PC-3 (cell line): ENCODE measurements at regions not wholly inside any gene's neighbourhood (a gene's known extent, or its start where the extent isn't known, plus 50 kb on each side); places are given as distances from the start of the nearest gene placed in this dataset.

Source experiments
- ATAC-seq: fragments of 200-7000 bp; cut with Tn5 transposase; 2 replicates; pipeline ENCODE4 v1.9.1; 2020; ENCODE audit warnings: mild to moderate bottlenecking, moderate library complexity
- BruUV-seq: library from RNA; stranded (reverse); fragments of 400-500 nt; replicated peaks from 2 replicates; lab custom pipeline; 2021; lab: Mats Ljungman, UMichigan
- CTCF ChIA-PET: fragments of 300-600 bp; sonication (Branson Sonifier 250); formaldehyde crosslinking; loops from one replicate; lab custom pipeline; 2022; ENCODE audit warnings: antibody characterized with exemption; lab: Charles Lee
- POLR2A ChIA-PET: fragments of 300-600 bp; sonication (Branson Sonifier 250); formaldehyde crosslinking; loops from one replicate; lab custom pipeline; 2022; ENCODE audit warnings: antibody characterized with exemption; ENCODE audit not compliant: unreplicated experiment; lab: Charles Lee
- DNase-seq: peaks from one replicate; pipeline ENCODE4 v3.0.0-alpha.2; 2015
- H2AFZ ChIP-seq: fragments of 300-600 bp; sonication (generic); 2 replicates; pipeline ENCODE4 v1.6.0; 2016; ENCODE audit warnings: antibody characterized with exemption, low read length
- H3F3A ChIP-seq: fragments of 300-600 bp; sonication (generic); one replicate; pipeline ENCODE4 v1.6.0; 2017; ENCODE audit warnings: antibody characterized with exemption, low read length, control low read depth, mild to moderate bottlenecking; ENCODE audit not compliant: unreplicated experiment
- H3K27ac ChIP-seq: fragments of 300-600 bp; sonication (generic); 2 replicates; pipeline ENCODE4 v1.5.1; 2016; ENCODE audit warnings: mild to moderate bottlenecking, low read length
- H3K27me3 ChIP-seq: fragments of 300-600 bp; sonication (generic); 2 replicates; pipeline ENCODE4 v1.6.1; 2016; ENCODE audit warnings: low read length, mixed read lengths
- H3K36me3 ChIP-seq: fragments of 300-600 bp; sonication (generic); 2 replicates; pipeline ENCODE4 v1.6.1; 2016; ENCODE audit warnings: low read depth, mixed run types, low read length, mixed read lengths
- H3K4me1 ChIP-seq: fragments of 300-600 bp; sonication (generic); 2 replicates; pipeline ENCODE4 v1.5.1; 2016; ENCODE audit warnings: low read length; ENCODE audit not compliant: insufficient read depth
- H3K4me2 ChIP-seq: fragments of 300-600 bp; sonication (generic); 2 replicates; pipeline ENCODE4 v1.6.0; 2016; ENCODE audit warnings: low read length
- H3K4me3 ChIP-seq: fragments of 300-600 bp; sonication (generic); 2 replicates; pipeline ENCODE4 v1.5.1; 2016; ENCODE audit warnings: mild to moderate bottlenecking, low read length, mixed read lengths
- H3K79me2 ChIP-seq: fragments of 300-600 bp; sonication (generic); 2 replicates; pipeline ENCODE4 v1.6.1; 2017; ENCODE audit warnings: low read length, mixed read lengths
- H3K9ac ChIP-seq: fragments of 300-600 bp; sonication (generic); 2 replicates; pipeline ENCODE4 v1.6.0; 2016; ENCODE audit warnings: mild to moderate bottlenecking, low read length
- H3K9me2 ChIP-seq: fragments of 300-600 bp; sonication (generic); replicated peaks from 2 replicates; pipeline ENCODE4 v1.6.1; 2016; ENCODE audit warnings: mixed run types, low read length, mixed read lengths
- H3K9me3 ChIP-seq: fragments of 300-600 bp; sonication (generic); 2 replicates; pipeline ENCODE4 v1.6.1; 2016; ENCODE audit warnings: low read length, mixed read lengths
- H4K20me1 ChIP-seq: fragments of 300-600 bp; sonication (generic); 2 replicates; pipeline ENCODE4 v1.6.1; 2016; ENCODE audit warnings: low read length, mixed read lengths
- EZH2 ChIP-seq: fragments of 300-600 bp; sonication (generic); IDR thresholded peaks from one replicate; pipeline ENCODE4 v1.6.1; 2017; ENCODE audit warnings: antibody characterized with exemption, mild to moderate bottlenecking, low read length; ENCODE audit not compliant: unreplicated experiment
- EZH2phosphoT487 ChIP-seq: fragments of 300-600 bp; sonication (generic); IDR thresholded peaks from 2 replicates; pipeline ENCODE4 v1.6.1; 2018; ENCODE audit warnings: mild to moderate bottlenecking, antibody characterized with exemption, low read length, borderline replicate concordance
- intact Hi-C: fragments of 100-400 bp; cut with micrococcal nuclease; formaldehyde crosslinking; loops from 2 replicates; pipeline ENCODE4 v1.9.0; 2023
- TF ChIP-seq, protein P1 (sequence below): fragments of 300-600 bp; sonication (generic); conservative IDR thresholded peaks from 2 replicates; pipeline ENCODE4 v1.5.1; 2017; ENCODE audit warnings: antibody characterized with exemption, low read depth, mild to moderate bottlenecking, low read length

DNA sequence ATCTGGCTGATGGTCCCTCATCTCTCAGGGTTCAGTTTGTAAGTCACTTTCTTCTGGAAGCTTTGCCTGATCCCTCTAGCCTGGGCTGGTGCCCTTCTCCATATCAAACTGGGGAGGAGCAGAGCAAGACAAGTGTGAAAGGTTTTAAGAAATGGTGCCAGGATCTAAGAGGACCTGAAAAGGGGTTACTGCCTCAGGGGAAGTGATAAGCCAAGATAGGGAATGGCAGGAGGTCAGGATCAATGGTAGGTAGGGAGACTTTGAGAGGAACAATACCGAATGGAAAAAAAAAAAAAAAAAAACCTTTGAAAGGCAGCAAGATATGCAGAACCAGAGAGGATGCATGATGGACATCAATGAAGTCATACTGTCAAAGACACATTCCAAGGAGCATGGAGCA, 67.5 kb upstream of the TLR4 start:
- Histone ChIP-seq H4K20me1 (no peaks in the 10 kb centered on the region), H3K4me1 (no peaks in the 10 kb centered on the region), H2AFZ (no peak overlapping the region), H3K4me2 (no peak overlapping the region), H3K79me2 (no peaks in the 10 kb centered on the region), H3K4me3 (no peak overlapping the region), H3K27me3 (no peaks in the 10 kb centered on the region), H3K9me2 (no peaks in the 10 kb centered on the region), H3K9me3 (no peaks in the 10 kb centered on the region), H3F3A (no peaks in the 10 kb centered on the region), H3K36me3 (no peaks in the 10 kb centered on the region), H3K9ac (no peak overlapping the region), H3K27ac (no peak overlapping the region)
- intact Hi-C loops = no loop called here
- CTCF ChIA-PET = no interaction called here
- TF ChIP-seq, protein P1, sequence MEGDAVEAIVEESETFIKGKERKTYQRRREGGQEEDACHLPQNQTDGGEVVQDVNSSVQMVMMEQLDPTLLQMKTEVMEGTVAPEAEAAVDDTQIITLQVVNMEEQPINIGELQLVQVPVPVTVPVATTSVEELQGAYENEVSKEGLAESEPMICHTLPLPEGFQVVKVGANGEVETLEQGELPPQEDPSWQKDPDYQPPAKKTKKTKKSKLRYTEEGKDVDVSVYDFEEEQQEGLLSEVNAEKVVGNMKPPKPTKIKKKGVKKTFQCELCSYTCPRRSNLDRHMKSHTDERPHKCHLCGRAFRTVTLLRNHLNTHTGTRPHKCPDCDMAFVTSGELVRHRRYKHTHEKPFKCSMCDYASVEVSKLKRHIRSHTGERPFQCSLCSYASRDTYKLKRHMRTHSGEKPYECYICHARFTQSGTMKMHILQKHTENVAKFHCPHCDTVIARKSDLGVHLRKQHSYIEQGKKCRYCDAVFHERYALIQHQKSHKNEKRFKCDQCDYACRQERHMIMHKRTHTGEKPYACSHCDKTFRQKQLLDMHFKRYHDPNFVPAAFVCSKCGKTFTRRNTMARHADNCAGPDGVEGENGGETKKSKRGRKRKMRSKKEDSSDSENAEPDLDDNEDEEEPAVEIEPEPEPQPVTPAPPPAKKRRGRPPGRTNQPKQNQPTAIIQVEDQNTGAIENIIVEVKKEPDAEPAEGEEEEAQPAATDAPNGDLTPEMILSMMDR = no peak
- TF ChIP-seq EZH2phosphoT487 = no peak
- TF ChIP-seq EZH2 = no peak
- no TSS peak for BruUV-seq
- POLR2A ChIA-PET = no interaction called here
- ATAC-seq (no peak), DNase-seq (no peak)

DNA sequence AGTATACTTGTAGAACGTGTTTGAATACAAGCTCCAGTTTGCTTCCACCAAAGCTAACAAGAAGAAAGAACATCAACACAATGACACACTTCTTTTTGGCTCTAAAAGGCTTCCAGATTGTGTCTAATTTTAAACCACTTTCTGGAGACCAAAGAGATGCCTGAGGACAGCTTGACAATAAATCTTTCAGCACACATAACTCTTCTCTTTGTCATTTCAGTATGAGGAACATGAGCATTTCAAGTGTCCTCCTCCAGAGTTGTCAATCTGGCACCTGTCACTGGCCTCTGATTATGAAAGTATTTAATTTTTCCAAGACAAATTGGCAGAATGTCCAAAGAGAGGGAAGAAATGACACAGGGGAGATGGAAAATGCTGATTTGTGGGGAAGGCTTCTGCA, 79.0 kb upstream of the TLR4 start:
- no peak for ATAC-seq

DNA sequence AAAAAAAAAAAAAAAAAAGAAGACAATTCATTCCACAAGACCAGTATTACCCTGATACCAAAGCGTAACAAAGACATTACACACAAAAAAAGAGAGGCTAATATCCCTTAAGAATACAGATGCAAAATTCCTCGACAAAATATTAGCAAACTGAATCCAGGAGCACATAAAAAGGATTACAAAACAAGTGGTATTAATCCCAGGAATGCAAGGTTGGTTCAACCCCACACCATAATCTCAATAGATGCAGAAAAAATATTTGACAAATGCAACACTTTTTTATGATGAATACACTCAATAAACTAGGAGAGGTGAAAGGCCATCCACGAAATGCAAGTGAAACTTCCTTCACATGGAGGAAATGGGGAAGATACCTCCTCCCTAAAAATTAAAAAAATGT, 80.1 kb upstream of the TLR4 start:
- no peak for TF ChIP-seq EZH2
- no peak overlapping the region for H3K9ac ChIP-seq
- H3K27me3 ChIP-seq = no peaks in the 10 kb centered on the region
- DNase-seq (no peak), ATAC-seq (no peak)
- H3K9me3 ChIP-seq = no peaks in the 10 kb centered on the region
- no peaks in the 10 kb centered on the region for H3F3A ChIP-seq
- H4K20me1 ChIP-seq = no peaks in the 10 kb centered on the region
- ChIA-PET POLR2A (no interaction called here), CTCF (no interaction called here)
- H2AFZ ChIP-seq = no peak overlapping the region
- H3K4me3 ChIP-seq = no peak overlapping the region
- no peaks in the 10 kb centered on the region for H3K36me3 ChIP-seq
- H3K79me2 ChIP-seq = no peaks in the 10 kb centered on the region
- H3K9me2 ChIP-seq = no peaks in the 10 kb centered on the region
- no peak overlapping the region for H3K4me2 ChIP-seq
- intact Hi-C loops = no loop called here
- H3K27ac ChIP-seq = no peak overlapping the region
- H3K4me1 ChIP-seq = no peaks in the 10 kb centered on the region
- no TSS peak for BruUV-seq

More for the DNA sequence above, 79.0 kb upstream of the TLR4 start:
- TF ChIP-seq EZH2phosphoT487 (no peak), EZH2 (no peak)
- TF ChIP-seq, protein P1 = no peak
- no peaks in the 10 kb centered on the region for H3K27me3 ChIP-seq
- H3K9ac ChIP-seq = no peak overlapping the region
- no peaks in the 10 kb centered on the region for H3K9me3 ChIP-seq
- H3K4me1 ChIP-seq = no peaks in the 10 kb centered on the region
- no peak for DNase-seq
- no peaks in the 10 kb centered on the region for H3F3A ChIP-seq
- no peak overlapping the region for H3K27ac ChIP-seq
- no peak overlapping the region for H2AFZ ChIP-seq
- intact Hi-C loops = no loop called here
- H3K4me3 ChIP-seq = no peak overlapping the region
- H3K9me2 ChIP-seq = no peaks in the 10 kb centered on the region
- no peak overlapping the region for H3K4me2 ChIP-seq
- no peaks in the 10 kb centered on the region for H4K20me1 ChIP-seq
- no peaks in the 10 kb centered on the region for H3K79me2 ChIP-seq
- CTCF ChIA-PET = no interaction called here
- no TSS peak for BruUV-seq
- POLR2A ChIA-PET = no interaction called here
- H3K36me3 ChIP-seq = no peaks in the 10 kb centered on the region
